ENCODE measurements at regions not wholly inside any gene's neighbourhood (a gene's known extent, or its start where the extent isn't known, plus 50 kb on each side); places are given as distances from the start of the nearest gene placed in this dataset.

GRCh38 chr5:18117968-18118367 lies 483.7 kb downstream of the TAF11L14 start:
- no peak for DNase-seq

GRCh38 chr5:18119156-18119785 lies 485.0 kb downstream of the TAF11L14 start:
- no peak for DNase-seq

GRCh38 chr5:18141222-18141621 lies 507.0 kb downstream of the TAF11L14 start:
- DNase-seq, result no peak

- no peak for DNase-seq
Measured at GRCh38 chr5:18142831-18143230, 508.6 kb downstream of the TAF11L14 start.

GRCh38 chr5:18152671-18153070 lies 518.4 kb downstream of the TAF11L14 start:
- no peak for DNase-seq

GRCh38 chr5:18158166-18158565 lies 523.9 kb downstream of the TAF11L14 start:
- no peak for DNase-seq

- DNase-seq, result no peak
Measured at GRCh38 chr5:18159331-18159730, 525.1 kb downstream of the TAF11L14 start.

- no peak for DNase-seq
Measured at GRCh38 chr5:18171684-18172083, 537.4 kb downstream of the TAF11L14 start.

- DNase-seq, result no peak
Measured at GRCh38 chr5:18179579-18179978, 545.3 kb downstream of the TAF11L14 start.

GRCh38 chr5:18181575-18181974 lies 547.3 kb downstream of the TAF11L14 start:
- DNase-seq, result no peak

GRCh38 chr5:18195910-18196309 lies 561.6 kb downstream of the TAF11L14 start:
- DNase-seq, result no peak

GRCh38 chr5:18197734-18198133 lies 563.5 kb downstream of the TAF11L14 start:
- DNase-seq, result no peak

GRCh38 chr5:18202164-18202563 lies 567.9 kb downstream of the TAF11L14 start:
- DNase-seq, result no peak

- no peak for DNase-seq
Measured at GRCh38 chr5:18203296-18203695, 569.0 kb downstream of the TAF11L14 start.

GRCh38 chr5:18213666-18214065 lies 579.4 kb downstream of the TAF11L14 start:
- no peak for DNase-seq

GRCh38 chr5:18216016-18216415 lies 581.8 kb downstream of the TAF11L14 start:
- DNase-seq, result no peak

- DNase-seq, result no peak
Measured at GRCh38 chr5:18216729-18217128, 582.5 kb downstream of the TAF11L14 start.

- DNase-seq, result no peak
Measured at GRCh38 chr5:18219241-18219640, 585.0 kb downstream of the TAF11L14 start.

GRCh38 chr5:18220631-18221030 lies 586.4 kb downstream of the TAF11L14 start:
- DNase-seq, result no peak

- no peak for DNase-seq
Measured at GRCh38 chr5:18236386-18236785, 602.1 kb downstream of the TAF11L14 start.

- DNase-seq, result no peak
Measured at GRCh38 chr5:18238321-18238720, 604.1 kb downstream of the TAF11L14 start.

- no peak for DNase-seq
Measured at GRCh38 chr5:18240971-18241370, 606.7 kb downstream of the TAF11L14 start.

- no peak for DNase-seq
Measured at GRCh38 chr5:18243846-18244245, 609.6 kb downstream of the TAF11L14 start.

GRCh38 chr5:18244309-18244708 lies 610.0 kb downstream of the TAF11L14 start:
- DNase-seq, result no peak

- DNase-seq, result no peak
Measured at GRCh38 chr5:18252559-18252958, 618.3 kb downstream of the TAF11L14 start.

All from SW 1271 (cell line).